ENCODE measurements at regions not wholly inside any gene's neighbourhood (a gene's known extent, or its start where the extent isn't known, plus 50 kb on each side); places are given as distances from the start of the nearest gene placed in this dataset.
"Not testable (repeated sequence)": the region's sequence is repeated elsewhere in the genome, so short reads cannot be mapped to it uniquely, and the experiment has no call there.

- peak; percentile 20 for DNase-seq
Measured at GRCh38 chr2:215830304-215830703, 183.0 kb downstream of the MREG start.

- DNase-seq: no peak
Measured at GRCh38 chr2:215829261-215829660, 184.1 kb downstream of the MREG start.

- DNase-seq: peak; percentile 23
Measured at GRCh38 chr2:215828528-215829184, 184.7 kb downstream of the MREG start.

GRCh38 chr2:215826838-215827441 is 186.4 kb downstream of the MREG start:
- no peak for DNase-seq

GRCh38 chr2:215826376-215826775 is 187.0 kb downstream of the MREG start:
- no peak for DNase-seq

- DNase-seq: no peak
Measured at GRCh38 chr2:215825707-215826106, 187.6 kb downstream of the MREG start.

- DNase-seq: not testable (repeated sequence)
Measured at GRCh38 chr2:215821298-215821697, 192.1 kb downstream of the MREG start.

- DNase-seq: not testable (repeated sequence)
Measured at GRCh38 chr2:215819713-215820112, 193.6 kb downstream of the MREG start.

- no peak for DNase-seq
Measured at GRCh38 chr2:215817046-215817445, 196.3 kb downstream of the MREG start.

GRCh38 chr2:215816424-215816823 is 196.9 kb downstream of the MREG start:
- no peak for DNase-seq

- no peak for DNase-seq
Measured at GRCh38 chr2:215815960-215816359, 197.4 kb downstream of the MREG start.

GRCh38 chr2:215812966-215813365 is 200.4 kb downstream of the MREG start:
- no peak for DNase-seq

GRCh38 chr2:215811409-215812345 is 201.7 kb downstream of the MREG start:
- DNase-seq: no peak

- no peak for DNase-seq
Measured at GRCh38 chr2:215811003-215811402, 202.3 kb downstream of the MREG start.

GRCh38 chr2:215808996-215809395 is 204.4 kb downstream of the MREG start:
- DNase-seq: no peak

- no peak for DNase-seq
Measured at GRCh38 chr2:215808194-215808593, 205.2 kb downstream of the MREG start.

- DNase-seq: no peak
Measured at GRCh38 chr2:215805493-215805892, 207.9 kb downstream of the MREG start.

- no peak for DNase-seq
Measured at GRCh38 chr2:215803150-215803549, 210.2 kb downstream of the MREG start.

GRCh38 chr2:215799194-215799593 is 214.2 kb downstream of the MREG start:
- DNase-seq: no peak

GRCh38 chr2:215797676-215798075 is 215.7 kb downstream of the MREG start:
- DNase-seq: no peak

- DNase-seq: no peak
Measured at GRCh38 chr2:215796140-215796855, 217.1 kb downstream of the MREG start.

- no peak for DNase-seq
Measured at GRCh38 chr2:215794829-215795546, 218.4 kb downstream of the MREG start.

All from DMS153 (cell line).